K562 (cell line): ENCODE measurements at regions not wholly inside any gene's neighbourhood (a gene's known extent, or its start where the extent isn't known, plus 50 kb on each side); places are given as distances from the start of the nearest gene placed in this dataset.

Experiments
- CHD1 ChIP-seq: fragments of 200-600 bp; sonication (generic); IDR thresholded peaks from one replicate; pipeline ENCODE4 v1.6.1; 2012; ENCODE audit warnings: mild to moderate bottlenecking, moderate library complexity, low read length, inconsistent platforms
- HDAC1 ChIP-seq, 2 experiments: fragments of 450-650 bp; IDR thresholded peaks; 2 replicates each; pipeline ENCODE4 v1.6.1; 2016 to 2017; ENCODE audit warnings: inconsistent platforms in 1 of 2, mild to moderate bottlenecking in 1 of 2, moderate library complexity in 1 of 2
- MAFK ChIP-seq: IDR thresholded peaks from 2 replicates; pipeline ENCODE4 v1.6.1; 2011; ENCODE audit warnings: low read length, improper control_type of control experiment
- NRF1 ChIP-seq, 2 experiments: fragments of 450-650 bp; IDR thresholded peaks in 1 of 2; conservative IDR thresholded peaks in 1 of 2; 2 replicates each; pipeline ENCODE4 v1.6.1; 2014; ENCODE audit warnings: mild to moderate bottlenecking in 2 of 2
- PHF8 ChIP-seq: fragments of 200-600 bp; sonication (generic); IDR thresholded peaks from 2 replicates; pipeline ENCODE4 v1.6.1; 2012; ENCODE audit warnings: mixed run types, mild to moderate bottlenecking, inconsistent platforms, low read length, moderate library complexity, borderline replicate concordance
- RAD21 ChIP-seq, 2 experiments: fragments of 250-450 bp in 1 of 2; fragments of 450-650 bp in 1 of 2; sonication (Bioruptor Pico) in 1 of 2; formaldehyde crosslinking in 1 of 2; IDR thresholded peaks in 1 of 2; conservative IDR thresholded peaks in 1 of 2; 2 replicates each; pipeline versions ENCODE4 v1.4.0 to v1.8.0; 2020 to 2022; ENCODE audit warnings: mild to moderate bottlenecking in 2 of 2, moderate library complexity in 1 of 2
- RCOR1 ChIP-seq, 2 experiments: IDR thresholded peaks; 2 replicates each; pipeline ENCODE4 v1.6.1; 2012; ENCODE audit warnings: low read depth in 2 of 2, low read length in 2 of 2, borderline replicate concordance in 1 of 2, improper control_type of control experiment in 1 of 2
- SMARCA5 ChIP-seq: fragments of 450-650 bp; IDR thresholded peaks from 2 replicates; pipeline ENCODE4 v1.6.1; 2016
- TF ChIP-seq, protein P1 (sequence below), 3 experiments: IDR thresholded peaks in 2 of 3; conservative IDR thresholded peaks in 1 of 3; 2 replicates each; pipeline ENCODE4 v1.5.1; 2011 to 2012; ENCODE audit warnings: low read length in 3 of 3, mild to moderate bottlenecking in 3 of 3, control low read depth in 2 of 3, improper control_type of control experiment in 1 of 3, inconsistent platforms in 1 of 3, low read depth in 1 of 3, mixed read lengths in 1 of 3, moderate library complexity in 1 of 3; ENCODE audit not compliant: insufficient read depth in 2 of 3
- TF ChIP-seq, protein P2 (sequence below): sonication (generic); formaldehyde crosslinking; IDR thresholded peaks from 2 replicates; pipeline ENCODE4 v1.8.0; 2022; ENCODE audit warnings: mild to moderate bottlenecking, low read depth, missing genetic modification reagents

DNA sequence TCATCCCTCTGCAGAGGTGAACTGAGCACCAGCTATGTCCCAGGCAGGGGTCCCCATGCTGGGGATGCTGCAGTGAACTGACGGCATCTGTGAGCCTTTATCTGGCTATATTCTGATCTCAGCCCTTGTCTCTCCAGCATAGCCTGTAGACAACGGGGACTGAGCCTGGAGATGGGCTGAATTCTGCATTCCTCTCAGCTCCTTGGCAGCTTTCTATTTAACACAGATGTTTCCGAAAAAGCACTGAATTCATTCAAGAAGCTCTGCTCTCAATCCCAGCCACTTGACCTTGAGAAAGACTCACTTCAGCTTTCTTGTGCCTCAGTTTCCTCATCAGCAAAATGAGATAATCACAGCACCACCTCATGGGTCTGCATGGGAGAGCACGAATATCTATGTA lies 204.4 kb upstream of the PMEPA1 start:
- no peak for TF ChIP-seq RAD21 (CRISPR knock-in tag; conservative IDR thresholded peaks at IDR 0.05 in 1 of 2, IDR thresholded peaks at IDR 0.05 in 1 of 2)
- TF ChIP-seq, protein P1, sequence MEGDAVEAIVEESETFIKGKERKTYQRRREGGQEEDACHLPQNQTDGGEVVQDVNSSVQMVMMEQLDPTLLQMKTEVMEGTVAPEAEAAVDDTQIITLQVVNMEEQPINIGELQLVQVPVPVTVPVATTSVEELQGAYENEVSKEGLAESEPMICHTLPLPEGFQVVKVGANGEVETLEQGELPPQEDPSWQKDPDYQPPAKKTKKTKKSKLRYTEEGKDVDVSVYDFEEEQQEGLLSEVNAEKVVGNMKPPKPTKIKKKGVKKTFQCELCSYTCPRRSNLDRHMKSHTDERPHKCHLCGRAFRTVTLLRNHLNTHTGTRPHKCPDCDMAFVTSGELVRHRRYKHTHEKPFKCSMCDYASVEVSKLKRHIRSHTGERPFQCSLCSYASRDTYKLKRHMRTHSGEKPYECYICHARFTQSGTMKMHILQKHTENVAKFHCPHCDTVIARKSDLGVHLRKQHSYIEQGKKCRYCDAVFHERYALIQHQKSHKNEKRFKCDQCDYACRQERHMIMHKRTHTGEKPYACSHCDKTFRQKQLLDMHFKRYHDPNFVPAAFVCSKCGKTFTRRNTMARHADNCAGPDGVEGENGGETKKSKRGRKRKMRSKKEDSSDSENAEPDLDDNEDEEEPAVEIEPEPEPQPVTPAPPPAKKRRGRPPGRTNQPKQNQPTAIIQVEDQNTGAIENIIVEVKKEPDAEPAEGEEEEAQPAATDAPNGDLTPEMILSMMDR (IDR thresholded peaks at IDR 0.05 in 2 of 3, conservative IDR thresholded peaks at IDR 0.05 in 1 of 3; ENCODE audit: insufficient read depth in 2 of 3, low read depth in 1 of 3, low read length in 3 of 3): no peak
- TF ChIP-seq NRF1 (conservative IDR thresholded peaks at IDR 0.05 in 1 of 2, IDR thresholded peaks at IDR 0.05 in 1 of 2): no peak
- no peak for TF ChIP-seq RCOR1 (IDR thresholded peaks at IDR 0.05; ENCODE audit: borderline replicate concordance in 1 of 2, low read depth in 2 of 2, low read length in 2 of 2)
- no peak for TF ChIP-seq CHD1
- TF ChIP-seq SMARCA5: no peak
- TF ChIP-seq HDAC1 (IDR thresholded peaks at IDR 0.05): no peak
- TF ChIP-seq, protein P2, sequence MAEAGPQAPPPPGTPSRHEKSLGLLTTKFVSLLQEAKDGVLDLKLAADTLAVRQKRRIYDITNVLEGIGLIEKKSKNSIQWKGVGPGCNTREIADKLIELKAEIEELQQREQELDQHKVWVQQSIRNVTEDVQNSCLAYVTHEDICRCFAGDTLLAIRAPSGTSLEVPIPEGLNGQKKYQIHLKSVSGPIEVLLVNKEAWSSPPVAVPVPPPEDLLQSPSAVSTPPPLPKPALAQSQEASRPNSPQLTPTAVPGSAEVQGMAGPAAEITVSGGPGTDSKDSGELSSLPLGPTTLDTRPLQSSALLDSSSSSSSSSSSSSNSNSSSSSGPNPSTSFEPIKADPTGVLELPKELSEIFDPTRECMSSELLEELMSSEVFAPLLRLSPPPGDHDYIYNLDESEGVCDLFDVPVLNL (CRISPR knock-in tag): no peak
- TF ChIP-seq MAFK: no peak
- TF ChIP-seq PHF8: no peak
